HCT116 (cell line): ENCODE measurements at regions not wholly inside any gene's neighbourhood (a gene's known extent, or its start where the extent isn't known, plus 50 kb on each side); places are given as distances from the start of the nearest gene placed in this dataset.
"Not testable (repeated sequence)": the region's sequence is repeated elsewhere in the genome, so short reads cannot be mapped to it uniquely, and the experiment has no call there.

Experiments
- ATAC-seq: fragments of 200-7000 bp; cut with Tn5 transposase; 2 replicates; pipeline ENCODE4 v1.9.1; 2020; ENCODE audit warnings: mild to moderate bottlenecking, moderate library complexity
- BruUV-seq: library from RNA; stranded (reverse); fragments of 400-500 nt; replicated peaks from 2 replicates; lab custom pipeline; 2021; lab: Mats Ljungman, UMichigan
- CTCF ChIA-PET: fragments of 300-600 bp; sonication (Branson Sonifier 250); formaldehyde crosslinking; loops from one replicate; lab custom pipeline; 2021; ENCODE audit warnings: antibody characterized with exemption; lab: Charles Lee
- POLR2A ChIA-PET: fragments of 300-600, 350-600 bp; sonication (Branson Sonifier 250); formaldehyde crosslinking; loops from one replicate; lab custom pipeline; 2021; ENCODE audit warnings: antibody characterized with exemption; lab: Charles Lee
- RAD21 ChIA-PET, 2 experiments: fragments of 300-600 bp; sonication (Branson Sonifier 250); formaldehyde crosslinking; loops; one replicate each; lab custom pipeline; 2023; ENCODE audit warnings: low total read pairs in 2 of 2; ENCODE audit not compliant: uncharacterized antibody in 2 of 2, unreplicated experiment in 2 of 2, low non-redundant PET in 1 of 2; lab: Charles Lee
- DNase-seq: peaks from one replicate; pipeline ENCODE4 v3.0.0-alpha.2; 2010; ENCODE audit warnings: low read depth, low spot score
- H2AFZ ChIP-seq: fragments of 200-600 bp; shearing (Covaris generic), sonication (generic); 2 replicates; pipeline ENCODE4 v1.6.1; 2017; ENCODE audit warnings: low read depth, mixed run types, mixed read lengths, antibody characterized with exemption, low read length; ENCODE audit not compliant: poor library complexity, severe bottlenecking
- H3K27ac ChIP-seq: 2 replicates; pipeline ENCODE4 v1.5.1; 2012; ENCODE audit warnings: low read depth, low read length
- H3K27me3 ChIP-seq: fragments of 200-600 bp; sonication (generic); 2 replicates; pipeline ENCODE4 v1.6.1; 2016; ENCODE audit warnings: mixed run types, low read length, mixed read lengths; ENCODE audit not compliant: insufficient read depth
- H3K36me3 ChIP-seq, 2 experiments: fragments of 200-500 bp in 1 of 2; fragments of 200-600 bp in 1 of 2; sonication (Bioruptor generic) in 1 of 2; sonication (generic) in 1 of 2; 2 replicates each; pipeline versions ENCODE4 v1.5.1 to v1.6.1; 2014 to 2016; ENCODE audit warnings: low read length in 2 of 2, inconsistent platforms in 1 of 2, mixed read lengths in 1 of 2, mixed run types in 1 of 2; ENCODE audit not compliant: insufficient read depth in 2 of 2, control insufficient read depth in 1 of 2
- H3K4me1 ChIP-seq, 2 experiments: fragments of 200-600 bp in 1 of 2; sonication (generic) in 1 of 2; 2 replicates each; pipeline versions ENCODE4 v1.5.1 to v1.6.1; 2012 to 2017; ENCODE audit warnings: low read length in 2 of 2, inconsistent platforms in 1 of 2, mild to moderate bottlenecking in 1 of 2, mixed read lengths in 1 of 2, mixed run types in 1 of 2, moderate library complexity in 1 of 2; ENCODE audit not compliant: insufficient read depth in 2 of 2, control insufficient read depth in 1 of 2
- H3K4me2 ChIP-seq: fragments of 200-600 bp; sonication (generic); 2 replicates; pipeline ENCODE4 v1.6.1; 2017; ENCODE audit warnings: mixed run types, low read length, mixed read lengths
- H3K4me3 ChIP-seq, 2 experiments: fragments of 200-600 bp in 1 of 2; sonication (generic) in 1 of 2; replicated peaks in 1 of 2; 2 replicates each; pipeline ENCODE4 v1.5.1; 2011 to 2016; ENCODE audit warnings: low read length in 2 of 2, control low read depth in 1 of 2, low read depth in 1 of 2, mild to moderate bottlenecking in 1 of 2, mixed read lengths in 1 of 2, mixed run types in 1 of 2
- H3K79me2 ChIP-seq: fragments of 200-600 bp; sonication (generic); 2 replicates; pipeline ENCODE4 v1.6.1; 2017; ENCODE audit warnings: mild to moderate bottlenecking, mixed run types, low read length, moderate library complexity, mixed read lengths; ENCODE audit not compliant: insufficient read depth
- H3K9ac ChIP-seq: fragments of 200-600 bp; sonication (generic); 2 replicates; pipeline ENCODE4 v1.6.1; 2016; ENCODE audit warnings: low read length, mixed read lengths
- H3K9me2 ChIP-seq: fragments of 200-600 bp; sonication (generic), shearing (Covaris generic); 2 replicates; pipeline ENCODE4 v1.6.1; 2017; ENCODE audit warnings: mixed run types, mild to moderate bottlenecking, moderate library complexity; ENCODE audit not compliant: insufficient read depth
- H3K9me3 ChIP-seq, 2 experiments: fragments of 200-500 bp in 1 of 2; fragments of 200-600 bp in 1 of 2; sonication (Bioruptor generic) in 1 of 2; sonication (generic) in 1 of 2; 2 replicates each; pipeline ENCODE4 v1.6.1; 2014 to 2017; ENCODE audit warnings: low read length in 2 of 2, mixed read lengths in 2 of 2, inconsistent platforms in 1 of 2, low read depth in 1 of 2, mild to moderate bottlenecking in 1 of 2, mixed run types in 1 of 2, moderate library complexity in 1 of 2; ENCODE audit not compliant: control insufficient read depth in 1 of 2, insufficient read depth in 1 of 2
- H4K20me1 ChIP-seq: fragments of 200-600 bp; sonication (generic), shearing (Covaris generic); 2 replicates; pipeline ENCODE4 v1.6.1; 2017; ENCODE audit warnings: mixed run types, mild to moderate bottlenecking, moderate library complexity; ENCODE audit not compliant: insufficient read depth
- EGR1 ChIP-seq: IDR thresholded peaks from 2 replicates; pipeline ENCODE4 v1.6.1; 2012; ENCODE audit warnings: low read depth
- ELF1 ChIP-seq: IDR thresholded peaks from 2 replicates; pipeline ENCODE4 v1.6.1; 2012; ENCODE audit warnings: low read depth, borderline replicate concordance
- JUND ChIP-seq: IDR thresholded peaks from 2 replicates; pipeline ENCODE4 v1.6.1; 2012
- POLR2A ChIP-seq: IDR thresholded peaks from 2 replicates; pipeline ENCODE4 v1.7.0; 2011; ENCODE audit warnings: borderline replicate concordance; ENCODE audit not compliant: insufficient read depth, insufficient read length; ENCODE audit errors: extremely low read depth
- POLR2AphosphoS5 ChIP-seq: IDR thresholded peaks from 2 replicates; pipeline ENCODE4 v1.6.1; 2011; ENCODE audit warnings: mild to moderate bottlenecking, low read depth, low read length, moderate library complexity
- RAD21 ChIP-seq: IDR thresholded peaks from 2 replicates; pipeline ENCODE4 v1.6.1; 2012; ENCODE audit warnings: low read depth, mild to moderate bottlenecking
- SIN3A ChIP-seq: IDR thresholded peaks from 2 replicates; pipeline ENCODE4 v1.6.1; 2012; ENCODE audit warnings: low read depth
- SP1 ChIP-seq: IDR thresholded peaks from 2 replicates; pipeline ENCODE4 v1.6.1; 2012; ENCODE audit warnings: low read depth
- SRF ChIP-seq: IDR thresholded peaks from 2 replicates; pipeline ENCODE4 v1.6.1; 2012; ENCODE audit warnings: low read depth
- TCF7L2 ChIP-seq: IDR thresholded peaks from 2 replicates; pipeline ENCODE4 v1.7.0; 2011; ENCODE audit warnings: borderline replicate concordance, inconsistent platforms; ENCODE audit not compliant: insufficient read depth, insufficient read length; ENCODE audit errors: extremely low read depth
- YY1 ChIP-seq: IDR thresholded peaks from 2 replicates; pipeline ENCODE4 v1.6.1; 2011; ENCODE audit warnings: low read length, low read depth, moderate library complexity, mild to moderate bottlenecking; ENCODE audit not compliant: insufficient replicate concordance; ENCODE audit errors: extremely low read depth
- ZFX ChIP-seq: fragments of 450-650 bp; IDR thresholded peaks from 2 replicates; pipeline ENCODE4 v1.6.1; 2017
- ZNF274 ChIP-seq: fragments of 200-500 bp; sonication (Bioruptor generic); IDR thresholded peaks from 2 replicates; pipeline ENCODE4 v1.6.1; 2014; ENCODE audit warnings: mild to moderate bottlenecking, low read depth, low read length, inconsistent platforms
- intact Hi-C: fragments of 100-400 bp; cut with micrococcal nuclease; formaldehyde crosslinking; loops from 2 replicates; pipeline ENCODE4 v1.10.0; 2022
- TF ChIP-seq, protein P1 (sequence below): IDR thresholded peaks from 2 replicates; pipeline ENCODE4 v1.6.1; 2012
- TF ChIP-seq, protein P2 (sequence below): IDR thresholded peaks from 2 replicates; pipeline ENCODE4 v1.6.1; 2012; ENCODE audit warnings: low read depth
- TF ChIP-seq, protein P3 (sequence below): IDR thresholded peaks from 2 replicates; pipeline ENCODE4 v1.6.1; 2012

DNA sequence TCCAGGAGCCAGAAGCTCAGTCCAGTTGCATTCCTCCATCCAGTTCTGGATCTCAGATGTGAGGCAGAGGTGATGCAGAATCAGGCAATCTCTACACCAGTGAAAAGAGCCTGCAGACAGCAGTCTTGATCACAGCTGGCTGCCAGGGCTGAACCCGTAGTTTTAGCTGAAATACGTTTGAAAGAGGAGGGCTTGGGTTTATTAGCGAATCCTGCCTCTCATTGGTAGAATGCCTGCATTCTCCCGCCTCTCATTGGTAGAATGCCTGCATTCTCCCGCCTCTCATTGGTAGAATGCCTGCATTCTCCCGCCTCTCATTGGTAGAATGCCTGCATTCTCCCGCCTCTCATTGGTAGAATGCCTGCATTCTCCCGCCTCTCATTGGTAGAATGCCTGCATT, 359.4 kb upstream of the TPM1 start:
- H3K4me3 ChIP-seq, H2AFZ ChIP-seq, H3K4me2 ChIP-seq, H3K9ac ChIP-seq, H3K9me2 ChIP-seq, H3K27ac ChIP-seq, H3K9me3 ChIP-seq, H4K20me1 ChIP-seq, H3K4me1 ChIP-seq, ATAC-seq, CTCF ChIA-PET, POLR2A ChIA-PET, intact Hi-C loops, H3K79me2 ChIP-seq, DNase-seq, H3K27me3 ChIP-seq, RAD21 ChIA-PET, BruUV-seq, H3K36me3 ChIP-seq: not testable (repeated sequence)

DNA sequence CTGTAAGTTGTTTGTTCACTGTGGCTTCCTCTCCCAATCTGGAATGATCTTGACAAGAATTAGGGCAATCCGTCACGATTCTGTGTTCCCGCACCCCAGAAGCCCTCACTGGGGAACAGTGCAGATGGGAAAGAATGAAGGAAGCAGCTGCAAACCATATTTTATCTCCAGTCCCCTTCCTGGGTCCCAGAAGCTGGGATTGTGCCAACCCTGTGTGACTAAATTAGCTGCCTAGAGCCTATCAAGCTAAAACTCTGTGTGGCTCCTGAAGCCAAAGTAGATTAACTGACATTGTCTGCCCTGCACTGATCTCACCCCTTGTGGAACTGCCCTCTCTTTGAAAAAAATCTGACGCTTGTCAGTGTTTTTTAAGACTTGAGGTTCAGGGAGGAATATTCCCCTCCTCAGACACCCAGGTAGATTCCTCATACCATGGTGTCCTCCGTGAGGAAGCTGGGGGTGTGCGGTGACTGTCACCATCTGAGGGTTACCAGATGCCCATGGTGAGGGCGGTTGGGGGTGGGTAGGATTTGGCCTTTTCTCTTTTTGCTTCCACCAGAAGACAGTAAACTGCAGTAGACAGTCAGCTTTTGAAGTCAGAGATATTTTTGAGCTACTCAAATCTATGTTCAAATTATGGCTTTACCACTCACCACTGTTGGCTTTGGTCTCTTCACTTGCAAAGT, 358.3 kb upstream of the TPM1 start:
- H3K9me3 ChIP-seq: no peaks in the 10 kb centered on the region
- H3K4me3 ChIP-seq: no peak overlapping the region
- H3K36me3 ChIP-seq: no peaks in the 10 kb centered on the region
- no peaks in the 10 kb centered on the region for H3K79me2 ChIP-seq
- H3K4me2 ChIP-seq: no peak overlapping the region
- no peaks in the 10 kb centered on the region for H3K4me1 ChIP-seq
- no peak overlapping the region for H3K9ac ChIP-seq
- intact Hi-C loops: no loop called here
- POLR2A ChIA-PET: no interaction called here
- no peak for ATAC-seq
- DNase-seq: no peak
- no peaks in the 10 kb centered on the region for H3K27me3 ChIP-seq
- RAD21 ChIA-PET: no interaction called here
- no peak overlapping the region for H3K27ac ChIP-seq
- no peak overlapping the region for H2AFZ ChIP-seq
- CTCF ChIA-PET: no interaction called here
- no peaks in the 10 kb centered on the region for H4K20me1 ChIP-seq
- no peaks in the 10 kb centered on the region for H3K9me2 ChIP-seq
- BruUV-seq: no TSS peak
- no peak for TF ChIP-seq RAD21
- TF ChIP-seq, protein P1, sequence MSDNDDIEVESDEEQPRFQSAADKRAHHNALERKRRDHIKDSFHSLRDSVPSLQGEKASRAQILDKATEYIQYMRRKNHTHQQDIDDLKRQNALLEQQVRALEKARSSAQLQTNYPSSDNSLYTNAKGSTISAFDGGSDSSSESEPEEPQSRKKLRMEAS: no peak
- TF ChIP-seq, protein P2, sequence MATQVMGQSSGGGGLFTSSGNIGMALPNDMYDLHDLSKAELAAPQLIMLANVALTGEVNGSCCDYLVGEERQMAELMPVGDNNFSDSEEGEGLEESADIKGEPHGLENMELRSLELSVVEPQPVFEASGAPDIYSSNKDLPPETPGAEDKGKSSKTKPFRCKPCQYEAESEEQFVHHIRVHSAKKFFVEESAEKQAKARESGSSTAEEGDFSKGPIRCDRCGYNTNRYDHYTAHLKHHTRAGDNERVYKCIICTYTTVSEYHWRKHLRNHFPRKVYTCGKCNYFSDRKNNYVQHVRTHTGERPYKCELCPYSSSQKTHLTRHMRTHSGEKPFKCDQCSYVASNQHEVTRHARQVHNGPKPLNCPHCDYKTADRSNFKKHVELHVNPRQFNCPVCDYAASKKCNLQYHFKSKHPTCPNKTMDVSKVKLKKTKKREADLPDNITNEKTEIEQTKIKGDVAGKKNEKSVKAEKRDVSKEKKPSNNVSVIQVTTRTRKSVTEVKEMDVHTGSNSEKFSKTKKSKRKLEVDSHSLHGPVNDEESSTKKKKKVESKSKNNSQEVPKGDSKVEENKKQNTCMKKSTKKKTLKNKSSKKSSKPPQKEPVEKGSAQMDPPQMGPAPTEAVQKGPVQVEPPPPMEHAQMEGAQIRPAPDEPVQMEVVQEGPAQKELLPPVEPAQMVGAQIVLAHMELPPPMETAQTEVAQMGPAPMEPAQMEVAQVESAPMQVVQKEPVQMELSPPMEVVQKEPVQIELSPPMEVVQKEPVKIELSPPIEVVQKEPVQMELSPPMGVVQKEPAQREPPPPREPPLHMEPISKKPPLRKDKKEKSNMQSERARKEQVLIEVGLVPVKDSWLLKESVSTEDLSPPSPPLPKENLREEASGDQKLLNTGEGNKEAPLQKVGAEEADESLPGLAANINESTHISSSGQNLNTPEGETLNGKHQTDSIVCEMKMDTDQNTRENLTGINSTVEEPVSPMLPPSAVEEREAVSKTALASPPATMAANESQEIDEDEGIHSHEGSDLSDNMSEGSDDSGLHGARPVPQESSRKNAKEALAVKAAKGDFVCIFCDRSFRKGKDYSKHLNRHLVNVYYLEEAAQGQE: no peak
- no peak for TF ChIP-seq EGR1
- no peak for TF ChIP-seq TCF7L2
- TF ChIP-seq SRF: no peak
- TF ChIP-seq ZFX: no peak
- no peak for TF ChIP-seq JUND
- TF ChIP-seq SIN3A: no peak
- no peak for TF ChIP-seq ELF1
- TF ChIP-seq SP1: no peak
- TF ChIP-seq YY1: no peak
- no peak for TF ChIP-seq POLR2A
- no peak for TF ChIP-seq POLR2AphosphoS5
- TF ChIP-seq, protein P3, sequence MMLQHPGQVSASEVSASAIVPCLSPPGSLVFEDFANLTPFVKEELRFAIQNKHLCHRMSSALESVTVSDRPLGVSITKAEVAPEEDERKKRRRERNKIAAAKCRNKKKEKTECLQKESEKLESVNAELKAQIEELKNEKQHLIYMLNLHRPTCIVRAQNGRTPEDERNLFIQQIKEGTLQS: no peak
- no peak for TF ChIP-seq ZNF274
